PC-3 (cell line): ENCODE measurements at regions not wholly inside any gene's neighbourhood (a gene's known extent, or its start where the extent isn't known, plus 50 kb on each side); places are given as distances from the start of the nearest gene placed in this dataset.

Experiments used
- EZH2 ChIP-seq: fragments of 300-600 bp; sonication (generic); IDR thresholded peaks from one replicate; pipeline ENCODE4 v1.6.1; 2017; ENCODE audit warnings: antibody characterized with exemption, mild to moderate bottlenecking, low read length; ENCODE audit not compliant: unreplicated experiment
- EZH2phosphoT487 ChIP-seq: fragments of 300-600 bp; sonication (generic); IDR thresholded peaks from 2 replicates; pipeline ENCODE4 v1.6.1; 2018; ENCODE audit warnings: mild to moderate bottlenecking, antibody characterized with exemption, low read length, borderline replicate concordance
- TF ChIP-seq, protein P1 (sequence below): fragments of 300-600 bp; sonication (generic); conservative IDR thresholded peaks from 2 replicates; pipeline ENCODE4 v1.5.1; 2017; ENCODE audit warnings: antibody characterized with exemption, low read depth, mild to moderate bottlenecking, low read length

DNA sequence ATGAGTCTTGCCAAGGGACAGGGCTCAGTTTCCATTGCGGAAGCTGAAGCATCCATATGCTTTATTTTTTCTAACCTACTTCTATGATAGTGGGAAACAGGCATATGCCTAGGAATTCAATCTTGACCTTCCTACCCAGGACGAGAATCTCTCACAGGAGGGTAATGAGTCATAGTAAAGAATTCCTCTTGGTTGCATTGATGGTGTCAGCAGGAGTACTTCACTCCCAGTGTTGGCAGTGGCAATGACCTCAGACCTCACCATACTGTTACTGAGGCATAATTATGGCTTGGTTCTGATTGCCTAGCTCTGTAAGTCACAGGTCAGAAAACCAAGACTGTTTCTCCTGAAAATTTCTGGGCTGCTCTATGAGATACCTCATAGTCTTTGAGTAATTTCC lies 552.9 kb downstream of the ARL4A start:
- TF ChIP-seq, protein P1, sequence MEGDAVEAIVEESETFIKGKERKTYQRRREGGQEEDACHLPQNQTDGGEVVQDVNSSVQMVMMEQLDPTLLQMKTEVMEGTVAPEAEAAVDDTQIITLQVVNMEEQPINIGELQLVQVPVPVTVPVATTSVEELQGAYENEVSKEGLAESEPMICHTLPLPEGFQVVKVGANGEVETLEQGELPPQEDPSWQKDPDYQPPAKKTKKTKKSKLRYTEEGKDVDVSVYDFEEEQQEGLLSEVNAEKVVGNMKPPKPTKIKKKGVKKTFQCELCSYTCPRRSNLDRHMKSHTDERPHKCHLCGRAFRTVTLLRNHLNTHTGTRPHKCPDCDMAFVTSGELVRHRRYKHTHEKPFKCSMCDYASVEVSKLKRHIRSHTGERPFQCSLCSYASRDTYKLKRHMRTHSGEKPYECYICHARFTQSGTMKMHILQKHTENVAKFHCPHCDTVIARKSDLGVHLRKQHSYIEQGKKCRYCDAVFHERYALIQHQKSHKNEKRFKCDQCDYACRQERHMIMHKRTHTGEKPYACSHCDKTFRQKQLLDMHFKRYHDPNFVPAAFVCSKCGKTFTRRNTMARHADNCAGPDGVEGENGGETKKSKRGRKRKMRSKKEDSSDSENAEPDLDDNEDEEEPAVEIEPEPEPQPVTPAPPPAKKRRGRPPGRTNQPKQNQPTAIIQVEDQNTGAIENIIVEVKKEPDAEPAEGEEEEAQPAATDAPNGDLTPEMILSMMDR: no peak
- TF ChIP-seq EZH2: no peak
- no peak for TF ChIP-seq EZH2phosphoT487
